HL-60 (cell line): ENCODE measurements at regions not wholly inside any gene's neighbourhood (a gene's known extent, or its start where the extent isn't known, plus 50 kb on each side); places are given as distances from the start of the nearest gene placed in this dataset.
"Not testable (repeated sequence)": the region's sequence is repeated elsewhere in the genome, so short reads cannot be mapped to it uniquely, and the experiment has no call there.

Experiments
- DNase-seq, 2 experiments: peaks; one replicate each; pipeline ENCODE4 v3.0.0-alpha.2; 2010 to 2020; ENCODE audit warnings: low read depth in 1 of 2, low spot score in 1 of 2
- H3K27ac ChIP-seq: fragments of 250-450 bp; sonication (Bioruptor Pico); replicated peaks from 2 replicates; pipeline ENCODE4 v1.5.1; 2020; ENCODE audit warnings: mild to moderate bottlenecking, moderate library complexity
- H3K27me3 ChIP-seq: fragments of 250-450 bp; sonication (Bioruptor Pico); 2 replicates; pipeline ENCODE4 v1.5.1; 2021; ENCODE audit warnings: mild to moderate bottlenecking, moderate library complexity; ENCODE audit not compliant: insufficient read depth, poor library complexity, severe bottlenecking
- H3K4me3 ChIP-seq: replicated peaks from 2 replicates; pipeline ENCODE4 v1.5.1; 2011; ENCODE audit warnings: mild to moderate bottlenecking, control low read depth, low read length; ENCODE audit not compliant: insufficient read depth
- GABPA ChIP-seq: IDR thresholded peaks from 2 replicates; pipeline ENCODE4 v1.6.1; 2012; ENCODE audit warnings: low read depth
- POLR2AphosphoS5 ChIP-seq: IDR thresholded peaks from 2 replicates; pipeline ENCODE4 v1.6.1; 2012; ENCODE audit warnings: low read depth
- REST ChIP-seq: IDR thresholded peaks from 2 replicates; pipeline ENCODE4 v1.6.1; 2012; ENCODE audit warnings: low read depth; ENCODE audit not compliant: insufficient replicate concordance
- SPI1 ChIP-seq: IDR thresholded peaks from 2 replicates; pipeline ENCODE4 v1.6.1; 2012; ENCODE audit warnings: low read depth, mild to moderate bottlenecking, borderline replicate concordance
- TF ChIP-seq, protein P1 (sequence below): IDR thresholded peaks from one replicate; pipeline ENCODE4 v1.5.1; 2011; ENCODE audit warnings: low read length, control low read depth, inconsistent platforms; ENCODE audit not compliant: insufficient read depth

DNA sequence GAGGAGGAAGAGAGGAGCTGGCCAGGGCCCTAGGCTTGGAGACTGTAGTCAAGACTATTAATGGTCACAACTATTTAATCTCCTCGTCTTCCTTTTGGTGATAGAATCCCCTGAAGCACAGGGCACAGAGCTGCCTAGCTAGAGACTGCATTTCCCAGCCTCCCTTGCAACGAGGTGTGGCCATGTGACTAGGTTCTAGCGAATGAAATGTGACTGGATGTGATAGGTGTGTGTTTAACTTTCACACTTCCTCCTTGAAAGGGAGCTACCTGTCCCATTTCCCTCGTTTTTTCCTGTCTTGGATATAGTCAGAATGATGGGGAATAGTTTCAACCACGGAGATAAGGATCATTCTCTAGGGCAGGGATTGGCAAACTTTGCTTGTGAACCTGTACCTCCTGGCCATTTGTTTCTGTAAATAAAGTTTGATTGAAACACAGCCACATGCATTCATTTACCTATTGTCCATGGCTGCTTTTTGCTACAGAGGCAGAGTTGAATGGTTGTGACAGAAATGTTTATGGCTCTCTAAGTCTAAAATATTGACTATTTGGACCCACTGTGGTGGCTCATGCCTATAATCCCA is 313.5 kb downstream of the MIAT start:
- H3K4me3 ChIP-seq = no peak overlapping the region
- TF ChIP-seq GABPA (no peak), REST (no peak), POLR2AphosphoS5 (no peak), SPI1 (no peak)
- TF ChIP-seq, protein P1, sequence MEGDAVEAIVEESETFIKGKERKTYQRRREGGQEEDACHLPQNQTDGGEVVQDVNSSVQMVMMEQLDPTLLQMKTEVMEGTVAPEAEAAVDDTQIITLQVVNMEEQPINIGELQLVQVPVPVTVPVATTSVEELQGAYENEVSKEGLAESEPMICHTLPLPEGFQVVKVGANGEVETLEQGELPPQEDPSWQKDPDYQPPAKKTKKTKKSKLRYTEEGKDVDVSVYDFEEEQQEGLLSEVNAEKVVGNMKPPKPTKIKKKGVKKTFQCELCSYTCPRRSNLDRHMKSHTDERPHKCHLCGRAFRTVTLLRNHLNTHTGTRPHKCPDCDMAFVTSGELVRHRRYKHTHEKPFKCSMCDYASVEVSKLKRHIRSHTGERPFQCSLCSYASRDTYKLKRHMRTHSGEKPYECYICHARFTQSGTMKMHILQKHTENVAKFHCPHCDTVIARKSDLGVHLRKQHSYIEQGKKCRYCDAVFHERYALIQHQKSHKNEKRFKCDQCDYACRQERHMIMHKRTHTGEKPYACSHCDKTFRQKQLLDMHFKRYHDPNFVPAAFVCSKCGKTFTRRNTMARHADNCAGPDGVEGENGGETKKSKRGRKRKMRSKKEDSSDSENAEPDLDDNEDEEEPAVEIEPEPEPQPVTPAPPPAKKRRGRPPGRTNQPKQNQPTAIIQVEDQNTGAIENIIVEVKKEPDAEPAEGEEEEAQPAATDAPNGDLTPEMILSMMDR = no peak
- H3K27me3 ChIP-seq = no peaks in the 10 kb centered on the region
- no peak overlapping the region for H3K27ac ChIP-seq
- no peak for DNase-seq

DNA sequence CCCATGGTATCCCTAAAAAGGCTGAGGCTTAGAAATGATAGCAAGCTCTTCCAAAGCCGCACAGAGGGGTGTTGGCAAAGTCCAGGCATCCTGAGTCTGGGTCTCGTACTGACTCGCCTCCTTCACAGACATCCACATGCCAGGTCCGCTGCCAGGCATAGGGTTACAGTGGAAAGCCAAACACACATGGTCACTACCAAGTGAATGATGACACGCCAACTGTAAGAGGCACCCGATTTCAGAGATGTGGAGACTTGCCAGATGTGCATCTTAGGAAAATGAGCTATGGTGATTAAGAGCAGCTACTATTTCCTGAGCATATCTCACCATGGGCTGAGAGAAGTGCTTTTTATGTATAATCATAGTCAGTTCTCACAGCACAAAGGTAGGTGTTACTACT is 314.9 kb downstream of the MIAT start:
- Histone ChIP-seq H3K4me3 (no peak overlapping the region), H3K27ac (no peak overlapping the region), H3K27me3 (no peaks in the 10 kb centered on the region)
- TF ChIP-seq REST = no peak
- no peak for TF ChIP-seq SPI1
- TF ChIP-seq, protein P1 = no peak
- no peak for TF ChIP-seq GABPA
- no peak for TF ChIP-seq POLR2AphosphoS5
- no peak for DNase-seq

DNA sequence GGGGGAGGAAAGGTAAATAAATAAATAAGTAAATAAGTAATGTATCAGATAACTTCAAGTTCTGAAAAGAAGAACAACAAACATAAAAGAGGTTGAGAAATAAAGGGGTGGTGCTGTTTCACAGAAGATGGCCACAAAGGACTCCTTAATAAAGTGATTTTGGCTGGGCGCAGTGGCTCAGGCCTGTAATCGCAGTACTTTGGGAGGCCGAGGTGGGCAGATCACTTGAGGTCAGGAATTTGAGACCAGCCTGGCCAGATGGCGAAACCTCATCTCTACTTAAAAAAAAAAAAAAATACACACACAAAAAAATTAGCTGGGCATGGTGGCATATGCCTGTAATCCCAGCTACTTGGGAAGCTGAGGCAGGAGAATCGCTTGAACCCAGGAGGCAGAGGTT is 315.5 kb downstream of the MIAT start:
- H3K27ac ChIP-seq, DNase-seq, H3K4me3 ChIP-seq, H3K27me3 ChIP-seq: not testable (repeated sequence)

DNA sequence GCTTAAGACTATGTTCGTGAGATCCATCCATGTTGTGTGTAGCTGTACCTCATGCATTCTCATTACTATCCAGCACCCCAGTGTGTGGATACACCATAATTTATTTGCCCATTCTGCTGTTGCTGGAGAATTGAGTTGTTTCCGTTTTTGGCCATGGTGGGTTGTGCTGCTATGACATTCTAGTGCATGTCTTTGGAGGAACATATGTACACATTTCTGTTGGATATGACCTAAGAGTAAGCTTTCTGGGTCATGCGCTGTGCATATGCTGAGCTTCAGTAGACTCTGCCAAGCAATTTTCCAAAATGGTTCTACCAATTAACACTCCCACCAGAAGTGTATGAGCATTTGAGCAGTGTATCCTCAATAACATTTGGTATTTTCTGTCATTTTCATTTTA is 316.6 kb downstream of the MIAT start:
- no peaks in the 10 kb centered on the region for H3K27me3 ChIP-seq
- TF ChIP-seq REST (no peak), GABPA (no peak), SPI1 (no peak), POLR2AphosphoS5 (no peak)
- TF ChIP-seq, protein P1 = no peak
- no peak for DNase-seq
- no peak overlapping the region for H3K27ac ChIP-seq
- no peak overlapping the region for H3K4me3 ChIP-seq
